Myocyte (in vitro differentiated cells): ENCODE measurements at regions not wholly inside any gene's neighbourhood (a gene's known extent, or its start where the extent isn't known, plus 50 kb on each side); places are given as distances from the start of the nearest gene placed in this dataset.
A peak's percentile ranks its signal among the peaks of the same experiment; 100 is the strongest.
"Not testable (repeated sequence)": the region's sequence is repeated elsewhere in the genome, so short reads cannot be mapped to it uniquely, and the experiment has no call there.

Source experiments
- DNase-seq: peaks from one replicate; pipeline ENCODE4 v3.0.0-alpha.2; 2012; ENCODE audit warnings: low read depth

DNA sequence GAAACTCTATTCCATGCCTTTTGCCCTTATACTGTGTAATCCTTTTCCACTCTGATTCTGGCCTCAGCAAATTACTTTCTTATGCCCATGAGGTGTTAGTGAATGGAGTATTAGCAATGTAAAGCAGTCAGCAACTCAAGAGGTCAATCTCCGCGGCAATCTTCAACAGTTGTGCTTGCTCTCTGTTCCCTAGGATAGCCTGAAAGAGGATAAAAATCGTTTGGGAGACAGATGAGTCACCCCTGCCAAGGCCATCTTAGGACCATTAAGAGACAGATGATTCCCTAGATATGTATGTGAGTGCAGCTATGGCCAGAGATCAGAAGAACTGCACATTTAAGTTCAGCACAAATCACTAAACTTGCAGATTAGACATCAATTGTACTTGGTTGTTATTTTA, 1145.8 kb downstream of the GALC start:
- no peak for DNase-seq

- no peak for DNase-seq
These were observed 1154.6 kb downstream of the GALC start for GRCh38 chr14:86838363-86838762.

- DNase-seq = no peak
These were observed 1166.3 kb downstream of the GALC start for GRCh38 chr14:86826661-86827060.

GRCh38 chr14:86824167-86824566, 1168.8 kb downstream of the GALC start:
- DNase-seq = no peak

- DNase-seq = no peak
These were observed 1169.4 kb downstream of the GALC start for GRCh38 chr14:86823581-86823980.

DNA sequence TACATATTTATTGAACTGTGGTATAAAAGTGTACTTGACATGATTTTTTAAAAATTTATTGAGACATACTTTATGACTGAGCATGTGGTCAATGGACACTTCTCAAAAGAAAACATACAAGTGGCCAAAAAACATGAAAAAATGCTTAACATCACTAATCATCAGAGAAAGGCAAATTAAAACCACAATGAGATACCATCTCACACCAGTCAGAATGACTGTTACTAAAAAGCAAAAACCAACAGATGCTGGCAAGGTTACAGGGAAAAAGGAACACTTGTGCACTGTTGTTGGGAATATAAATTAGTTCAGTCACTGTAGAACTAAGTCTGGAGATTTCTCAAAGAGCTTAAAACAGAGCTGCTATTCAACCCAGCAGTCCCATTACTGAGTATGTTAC, 1177.6 kb downstream of the GALC start:
- peak; percentile 14 for DNase-seq

DNA sequence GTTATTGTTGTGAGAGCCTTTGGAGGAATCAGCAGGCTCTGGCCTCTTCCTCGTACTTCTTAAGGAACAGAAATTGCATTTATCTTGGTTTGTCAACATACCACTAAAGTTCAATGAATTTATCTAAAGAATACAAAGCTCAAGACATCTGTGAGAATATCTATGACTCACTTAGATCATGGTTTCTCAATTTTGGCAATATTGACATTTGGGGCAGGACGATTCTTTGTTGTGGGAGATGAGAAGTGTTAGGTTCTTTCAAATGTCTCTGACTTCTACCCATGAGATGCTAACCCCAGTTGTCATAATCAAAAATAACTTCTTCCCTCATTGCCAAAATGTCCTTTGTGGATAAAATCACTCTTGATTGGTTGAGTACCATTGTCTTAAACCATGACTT, 1190.3 kb downstream of the GALC start:
- peak; percentile 19 for DNase-seq

DNA sequence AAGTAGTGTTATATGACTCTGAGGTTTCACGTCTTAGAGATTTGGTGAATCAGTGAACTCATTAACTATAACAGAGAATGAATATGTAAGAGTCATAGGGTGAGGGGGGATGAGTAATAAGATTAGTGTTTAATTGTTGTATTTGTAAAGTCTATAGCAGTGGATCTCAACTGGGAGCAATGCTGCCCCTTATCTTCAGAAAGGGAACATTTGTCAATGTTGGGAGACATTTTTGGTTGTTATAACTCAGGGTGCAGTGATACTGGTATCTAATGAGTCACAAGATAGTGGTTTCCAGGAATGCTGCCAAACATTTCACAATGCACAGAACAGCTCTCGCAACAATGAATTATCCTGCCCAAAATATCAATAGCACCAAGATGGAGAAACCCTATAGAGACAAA, 1193.7 kb downstream of the GALC start:
- peak; percentile 68 for DNase-seq

- DNase-seq = no peak
These were observed 1194.7 kb downstream of the GALC start for GRCh38 chr14:86798330-86798729.

GRCh38 chr14:86797075-86797351, 1196.0 kb downstream of the GALC start:
- no peak for DNase-seq

GRCh38 chr14:86796221-86797074, 1196.5 kb downstream of the GALC start:
- no peak for DNase-seq

DNA sequence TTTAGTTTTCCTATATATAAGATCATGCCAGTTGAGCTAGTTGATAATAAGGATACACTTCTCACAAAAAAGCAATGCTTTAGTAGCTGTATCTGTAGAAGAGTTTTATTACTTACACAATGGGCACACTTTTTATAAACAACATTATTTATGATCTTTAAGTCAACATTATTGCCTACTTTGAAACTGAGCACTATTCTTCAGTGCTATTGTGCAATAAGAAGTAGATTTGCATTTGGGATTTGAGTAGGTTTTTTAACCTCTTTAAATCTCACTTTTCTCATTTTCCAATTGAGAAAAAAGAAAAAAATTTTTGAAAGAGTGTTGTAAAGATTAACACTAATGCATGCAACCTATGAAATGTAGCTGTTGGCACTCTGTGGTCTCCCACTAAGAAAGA, 1198.3 kb downstream of the GALC start:
- DNase-seq = no peak

GRCh38 chr14:86790408-86791364, 1202.3 kb downstream of the GALC start:
- DNase-seq = no peak

- no peak for DNase-seq
These were observed 1204.8 kb downstream of the GALC start for GRCh38 chr14:86788224-86788623.

DNA sequence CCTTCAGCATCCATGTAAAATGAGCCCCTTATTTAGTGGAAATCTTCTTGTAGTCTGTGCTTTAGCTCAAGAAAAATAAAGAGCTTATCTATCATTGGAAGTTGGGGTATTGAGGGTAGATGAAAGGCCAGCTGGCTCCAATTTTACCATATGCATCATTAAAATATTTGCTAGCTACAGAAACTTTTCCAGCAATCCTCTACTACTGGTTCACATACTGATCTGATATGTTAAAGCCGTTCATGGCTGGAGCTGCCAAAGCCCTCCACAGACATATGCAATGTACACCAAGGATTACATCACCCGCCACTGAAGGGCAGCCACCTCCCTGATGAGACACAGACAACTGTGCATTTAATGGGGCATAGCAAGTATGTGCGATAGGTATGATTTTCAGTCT, 1205.3 kb downstream of the GALC start:
- no peak for DNase-seq

DNA sequence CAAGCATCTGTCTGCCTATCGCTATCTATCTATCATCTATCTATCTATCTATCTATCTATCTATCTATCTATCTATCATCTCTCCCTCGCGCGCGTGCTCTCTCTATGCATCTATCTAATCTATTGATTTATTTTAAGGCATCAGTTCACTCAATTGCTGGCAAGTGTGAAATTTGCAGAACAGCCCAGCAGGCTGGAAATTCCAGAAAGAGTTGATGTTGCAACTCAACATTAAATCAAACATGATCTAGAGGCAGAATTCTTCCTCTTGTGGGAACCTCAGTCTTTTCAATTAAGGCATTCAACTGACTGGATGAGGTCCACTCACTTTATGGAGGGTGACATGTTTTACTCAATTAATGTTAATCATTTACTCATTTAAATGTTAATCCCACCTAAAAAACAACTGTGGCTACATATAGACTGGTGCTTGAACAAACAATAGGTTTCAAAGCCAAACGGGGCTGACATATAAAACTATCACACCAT, 1210.8 kb downstream of the GALC start:
- no peak for DNase-seq

DNA sequence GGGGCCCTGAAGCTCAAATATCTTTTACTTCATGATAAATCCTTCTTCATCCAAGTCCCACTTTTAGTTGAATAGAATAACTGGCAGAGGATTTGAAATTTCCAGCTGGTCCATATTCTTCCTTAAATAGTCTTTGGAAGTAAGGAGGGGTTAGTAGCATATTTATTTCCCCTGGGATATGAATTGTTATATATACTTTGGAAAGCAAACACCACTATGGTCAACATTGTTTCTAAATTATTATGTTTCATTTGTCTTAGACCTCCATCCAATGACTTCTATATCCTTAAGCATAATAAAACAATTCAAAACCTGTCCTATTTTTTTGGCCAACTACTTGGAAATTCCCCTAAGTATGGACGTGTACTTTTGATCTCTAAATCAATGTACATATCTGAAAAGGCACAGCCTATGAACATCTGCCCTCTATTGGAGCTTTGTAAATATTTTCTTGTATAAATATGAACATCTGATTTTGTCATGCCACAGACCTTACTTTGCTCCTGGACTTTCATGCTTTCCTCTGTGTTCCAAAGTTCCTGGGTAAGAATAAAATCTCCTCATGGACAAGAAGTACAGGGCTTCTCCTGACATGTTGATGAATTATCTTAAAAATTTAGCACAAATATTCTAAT, 1212.0 kb downstream of the GALC start:
- no peak for DNase-seq

DNA sequence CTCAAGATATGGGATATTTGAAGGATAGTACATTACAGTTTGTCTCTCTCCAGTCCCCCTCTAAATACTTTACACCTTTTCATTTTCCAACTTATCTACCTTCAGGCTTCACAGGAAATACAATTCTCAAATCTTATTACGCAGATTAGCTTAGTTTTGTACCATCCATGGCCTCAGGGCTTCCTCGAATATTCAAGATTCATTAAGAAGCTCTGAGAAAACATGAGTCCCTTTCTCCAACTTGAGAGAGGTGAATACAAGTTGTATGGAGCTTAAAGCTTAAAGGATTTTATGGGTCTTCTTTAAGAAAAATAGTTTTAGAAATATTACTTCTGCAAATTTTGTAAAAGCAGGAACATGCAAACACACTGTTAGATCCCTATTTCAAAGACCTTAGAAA, 1212.5 kb downstream of the GALC start:
- DNase-seq = no peak

- DNase-seq = no peak
These were observed 1213.6 kb downstream of the GALC start for GRCh38 chr14:86779416-86779815.

GRCh38 chr14:86777963-86778602, 1214.9 kb downstream of the GALC start:
- peak; percentile 35 for DNase-seq

DNA sequence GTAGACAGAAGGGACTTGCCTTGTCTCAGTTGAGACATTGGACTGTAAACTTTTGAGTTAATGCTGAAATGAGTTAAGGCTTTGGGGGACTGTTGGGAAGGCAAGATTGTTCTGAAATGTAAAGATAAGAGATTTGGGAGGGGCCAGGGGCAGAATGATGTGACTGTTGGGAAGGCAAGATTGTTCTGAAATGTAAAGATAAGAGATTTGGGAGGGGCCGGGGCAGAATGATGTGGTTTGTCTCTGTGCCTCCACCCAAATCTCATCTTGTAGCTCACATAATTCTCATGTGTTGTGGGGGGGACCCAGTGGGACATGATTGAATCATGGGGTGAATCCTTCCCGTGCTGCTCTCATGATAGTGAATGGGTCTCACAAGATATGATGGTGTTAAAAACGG, 1217.1 kb downstream of the GALC start:
- not testable (repeated sequence) for DNase-seq
